ENCODE measurements at regions not wholly inside any gene's neighbourhood (a gene's known extent, or its start where the extent isn't known, plus 50 kb on each side); places are given as distances from the start of the nearest gene placed in this dataset.
"Not testable (repeated sequence)": the region's sequence is repeated elsewhere in the genome, so short reads cannot be mapped to it uniquely, and the experiment has no call there.

DNA sequence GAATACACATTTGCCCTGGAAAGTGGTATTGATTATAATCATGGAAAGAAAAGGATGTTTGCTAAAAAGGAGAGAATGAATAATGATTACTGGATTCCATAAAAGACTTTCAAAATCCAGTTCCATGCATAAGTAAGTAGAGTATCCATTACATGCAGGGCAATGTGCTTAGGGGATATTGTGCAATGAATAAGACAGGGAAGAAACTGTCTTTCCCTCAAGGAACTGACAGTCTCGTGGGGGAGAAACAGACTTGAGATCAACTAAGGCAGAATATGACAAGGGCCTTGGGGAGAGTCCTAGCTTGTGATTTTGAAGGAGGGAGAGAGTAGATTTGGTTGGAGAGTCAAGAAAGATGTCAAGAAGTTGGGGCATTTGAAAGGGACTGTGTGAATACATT, 130.6 kb downstream of the SPP2 start:
- no peak for DNase-seq

GRCh38 chr2:234179031-234179363, 128.5 kb downstream of the SPP2 start:
- no peak for DNase-seq

GRCh38 chr2:234178330-234179030, 128.0 kb downstream of the SPP2 start:
- DNase-seq: no peak

DNA sequence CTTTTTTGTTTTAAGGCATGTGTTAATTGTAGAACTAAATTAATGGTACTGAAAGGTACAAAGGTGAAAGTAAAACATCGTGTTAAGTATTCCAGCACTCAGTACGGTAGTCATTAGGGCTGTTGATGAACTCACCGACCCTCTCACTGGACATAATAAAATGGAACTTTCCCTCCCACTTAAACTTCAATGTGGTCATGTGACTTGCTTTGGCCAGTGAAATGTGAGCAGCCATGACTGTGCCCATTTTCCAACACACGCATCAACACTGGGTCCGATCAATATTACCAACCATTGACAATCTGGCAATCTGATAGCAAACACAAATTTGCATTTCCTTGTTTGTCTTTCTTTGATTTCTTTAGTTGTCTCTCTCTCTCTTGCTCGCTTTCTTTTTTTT, 125.1 kb downstream of the SPP2 start:
- no peak for DNase-seq

GRCh38 chr2:234174742-234175141, 124.2 kb downstream of the SPP2 start:
- DNase-seq: no peak

DNA sequence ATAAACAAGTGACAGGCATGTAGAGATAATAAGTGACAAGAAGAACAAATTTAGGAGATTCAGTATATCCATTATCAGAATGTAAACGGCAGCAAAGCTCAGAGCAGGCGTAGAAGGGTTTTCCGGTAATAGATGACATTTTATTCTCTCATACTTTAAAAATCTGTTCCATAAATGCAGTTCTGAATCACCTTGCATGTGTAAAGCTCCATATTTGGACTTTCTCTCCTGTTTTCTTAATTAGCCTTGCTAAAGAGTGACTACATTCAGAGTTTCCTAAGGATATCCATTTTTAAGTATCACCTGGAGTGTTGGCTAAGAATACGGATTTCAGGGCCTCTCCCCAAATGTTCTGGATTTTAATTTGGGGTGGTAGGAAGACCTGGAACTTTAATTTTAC, 122.0 kb downstream of the SPP2 start:
- DNase-seq: no peak

DNA sequence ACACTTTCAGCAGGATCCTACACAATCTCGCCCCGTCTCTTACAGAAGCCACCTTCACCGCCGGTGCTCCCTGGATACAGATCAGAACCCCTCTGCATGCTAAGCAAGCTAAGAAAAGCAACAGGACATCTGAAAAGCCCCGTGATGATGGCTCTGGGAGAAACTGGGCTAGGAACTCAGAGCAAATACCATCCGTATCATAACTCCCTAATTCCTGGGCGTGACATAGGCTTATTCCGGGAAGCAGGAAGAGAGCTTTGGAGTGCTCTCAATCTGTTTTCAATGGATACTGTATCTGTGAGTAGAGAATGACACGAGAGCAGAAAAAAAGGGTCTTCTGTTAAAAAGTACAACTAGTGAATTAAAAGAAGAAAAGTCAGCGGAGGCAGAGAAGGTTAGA, 121.6 kb downstream of the SPP2 start:
- no peak for DNase-seq

GRCh38 chr2:234171666-234172065, 121.2 kb downstream of the SPP2 start:
- no peak for DNase-seq

- no peak for DNase-seq
Measured at GRCh38 chr2:234169674-234170073, 119.2 kb downstream of the SPP2 start.

- not testable (repeated sequence) for DNase-seq
Measured at GRCh38 chr2:234168605-234169570, 118.4 kb downstream of the SPP2 start.

- no peak for DNase-seq
Measured at GRCh38 chr2:234166531-234166930, 116.0 kb downstream of the SPP2 start.

DNA sequence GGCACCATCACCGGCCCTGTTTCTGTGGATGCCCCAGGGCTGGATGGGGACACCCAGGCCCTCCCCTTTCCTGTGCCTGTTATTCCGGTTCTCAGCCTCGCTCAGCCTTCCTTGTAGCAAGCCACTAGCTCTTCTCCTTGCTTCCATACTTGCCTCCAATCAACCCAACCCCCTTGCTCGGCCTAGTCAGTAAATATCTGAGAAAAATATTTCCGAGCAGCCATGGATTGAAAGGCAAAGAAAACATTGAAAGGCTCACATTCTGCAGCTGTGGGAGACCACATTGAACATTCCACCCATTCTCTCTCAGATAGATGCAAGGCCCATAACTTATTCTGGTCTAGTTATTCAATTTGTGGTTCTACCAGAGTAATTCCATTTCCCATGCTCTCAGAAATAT, 114.9 kb downstream of the SPP2 start:
- DNase-seq: no peak

- peak; percentile 26 for DNase-seq
Measured at GRCh38 chr2:234164493-234165413, 114.3 kb downstream of the SPP2 start.

DNA sequence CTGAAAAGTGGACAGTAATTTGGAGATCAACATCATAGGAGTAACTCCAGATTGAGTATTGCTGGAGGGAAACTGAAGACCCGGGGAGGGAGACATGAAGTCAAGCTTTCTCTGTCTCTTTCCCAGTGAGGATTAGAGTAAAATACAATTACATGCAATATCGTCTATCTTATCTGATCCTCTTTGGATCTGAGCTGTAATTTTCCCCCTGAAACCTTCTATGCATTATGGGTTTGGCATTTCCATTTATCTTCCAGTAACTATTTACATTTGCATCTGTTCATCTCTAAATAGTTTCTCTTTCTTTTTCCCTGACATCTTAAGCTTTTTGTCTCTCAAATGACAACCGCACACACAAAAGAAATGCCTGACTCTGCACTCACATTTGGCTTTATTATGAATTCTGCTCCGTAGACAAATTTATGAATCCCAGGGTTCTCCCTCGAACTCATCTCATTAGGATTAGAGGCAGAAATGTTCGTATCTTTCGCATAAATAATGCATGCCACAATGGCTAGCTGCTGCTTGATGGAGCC, 113.1 kb downstream of the SPP2 start:
- DNase-seq: no peak

- DNase-seq: no peak
Measured at GRCh38 chr2:234162861-234163260, 112.4 kb downstream of the SPP2 start.

DNA sequence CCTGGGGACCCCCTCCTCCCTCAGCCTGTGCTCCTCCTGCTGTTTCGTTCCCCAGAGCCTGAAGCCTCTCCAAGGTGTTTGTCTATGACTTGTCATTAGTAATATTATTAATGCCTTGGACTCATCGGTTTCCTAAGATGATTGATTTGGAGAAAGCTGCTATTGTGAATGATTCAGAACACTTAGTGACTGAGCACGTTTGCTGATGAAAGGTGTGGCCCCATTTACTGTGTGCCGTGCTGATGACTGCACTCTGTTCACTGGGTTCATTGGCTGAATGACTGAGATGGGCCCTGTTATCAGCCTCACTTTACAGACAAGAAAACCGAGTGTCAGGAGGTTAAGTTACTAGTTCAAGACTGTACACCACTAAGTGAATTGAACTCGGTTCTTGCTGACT, 111.4 kb downstream of the SPP2 start:
- DNase-seq: no peak

DNA sequence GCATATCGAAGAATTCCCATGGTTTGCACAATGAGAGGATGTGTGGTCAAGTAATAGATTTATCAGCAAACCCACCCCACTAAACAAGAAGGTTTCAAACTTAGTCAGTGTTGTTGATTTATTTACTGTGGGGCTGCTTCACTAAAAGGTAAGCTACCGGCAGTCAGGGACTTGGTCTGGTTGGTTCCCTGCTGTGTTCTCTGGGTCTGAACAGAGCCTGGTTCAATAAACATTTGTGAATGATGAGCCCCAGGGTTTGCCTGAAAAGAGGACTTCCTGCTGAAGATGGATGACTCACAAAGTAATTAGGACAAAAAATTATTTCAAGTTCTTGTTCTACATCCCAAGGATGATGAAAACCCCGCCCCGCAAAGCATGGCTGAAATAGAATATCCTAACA, 108.3 kb downstream of the SPP2 start:
- no peak for DNase-seq

DNA sequence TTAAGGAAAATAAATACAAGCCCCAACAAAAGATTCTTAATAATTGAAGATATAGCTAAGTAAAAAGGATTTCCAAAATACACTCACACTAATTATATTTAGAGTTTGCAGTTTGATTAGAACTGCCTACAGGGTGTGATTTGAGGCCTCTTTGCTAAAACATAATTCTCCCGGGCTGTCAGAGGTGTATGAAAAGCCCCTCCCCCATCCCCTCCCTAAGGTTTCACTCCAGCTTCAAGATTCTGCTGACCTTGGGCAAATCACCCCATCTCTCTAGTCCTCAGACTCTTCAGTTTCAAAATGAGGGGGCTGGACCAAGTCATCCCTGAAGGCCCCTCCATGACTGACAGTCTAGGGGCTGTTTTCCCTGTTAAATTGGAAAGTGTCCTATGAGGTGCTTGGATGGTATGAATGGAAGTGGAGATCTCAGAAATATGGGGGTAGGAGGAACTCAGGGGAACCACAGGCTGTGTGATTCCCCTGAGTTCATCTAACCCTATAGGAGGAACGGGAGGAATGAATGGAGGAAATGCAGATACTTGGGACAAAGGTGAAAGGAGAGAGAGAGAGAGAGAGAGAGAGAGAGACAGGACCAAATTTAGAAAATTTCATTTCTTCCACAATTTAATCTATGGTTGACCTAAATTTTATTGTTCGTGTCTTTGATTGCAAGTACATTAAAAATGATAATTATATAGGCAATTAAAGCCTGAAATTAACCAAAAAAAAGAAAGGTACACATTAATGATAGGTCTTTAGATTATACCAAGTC, 107.5 kb downstream of the SPP2 start:
- DNase-seq: no peak

DNA sequence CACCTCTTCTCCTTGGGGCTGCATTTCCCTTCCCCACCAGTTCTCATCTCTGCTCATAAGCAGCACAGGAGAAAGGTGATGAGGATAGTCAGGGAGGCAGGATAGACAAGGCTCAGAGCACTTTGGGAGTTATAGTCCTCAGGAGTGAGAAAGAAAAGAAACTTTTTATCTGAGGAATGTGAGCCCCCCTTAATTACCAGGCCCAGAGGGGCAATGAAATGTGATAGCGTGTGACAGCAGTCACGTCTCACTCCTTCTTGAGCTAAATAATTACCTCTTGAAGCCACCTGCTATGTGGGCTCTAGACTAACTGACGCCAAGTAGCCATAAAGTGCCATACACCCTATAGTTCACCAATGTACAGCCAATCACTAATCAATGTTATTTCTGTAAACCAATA, 105.8 kb downstream of the SPP2 start:
- no peak for DNase-seq

DNA sequence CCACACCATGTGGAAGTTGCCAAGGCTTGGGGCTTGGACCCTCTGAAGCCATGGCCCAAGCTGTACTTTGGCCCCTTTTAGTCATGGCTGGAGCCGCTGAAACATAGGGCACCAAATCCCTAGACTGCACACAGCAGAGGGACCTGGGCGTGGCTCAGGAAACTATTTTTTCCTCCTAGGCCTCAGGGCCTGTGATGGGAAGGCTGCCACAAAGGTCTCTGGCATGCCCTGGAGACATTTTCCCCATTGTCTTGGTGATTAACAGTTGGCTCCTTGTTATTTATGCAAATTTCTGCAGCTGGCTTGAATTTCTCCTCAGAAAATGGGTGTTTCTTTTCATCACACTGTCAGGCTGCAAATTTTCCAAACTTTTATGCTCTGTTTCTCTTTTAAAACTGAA, 102.3 kb downstream of the SPP2 start:
- DNase-seq: not testable (repeated sequence)

GRCh38 chr2:234147335-234147861, 96.9 kb downstream of the SPP2 start:
- DNase-seq: peak; percentile 12
